NCI-H1105 treated with DMSO at 0.1 percent for 48 hours (cell line): ENCODE measurements at regions not wholly inside any gene's neighbourhood (a gene's known extent, or its start where the extent isn't known, plus 50 kb on each side); places are given as distances from the start of the nearest gene placed in this dataset.
A peak's percentile ranks its signal among the peaks of the same experiment; 100 is the strongest.

ENCODE experiments used
- DNase-seq: peaks from one replicate; lab custom pipeline; 2025; lab: John Stamatoyannopoulos, UW

DNA sequence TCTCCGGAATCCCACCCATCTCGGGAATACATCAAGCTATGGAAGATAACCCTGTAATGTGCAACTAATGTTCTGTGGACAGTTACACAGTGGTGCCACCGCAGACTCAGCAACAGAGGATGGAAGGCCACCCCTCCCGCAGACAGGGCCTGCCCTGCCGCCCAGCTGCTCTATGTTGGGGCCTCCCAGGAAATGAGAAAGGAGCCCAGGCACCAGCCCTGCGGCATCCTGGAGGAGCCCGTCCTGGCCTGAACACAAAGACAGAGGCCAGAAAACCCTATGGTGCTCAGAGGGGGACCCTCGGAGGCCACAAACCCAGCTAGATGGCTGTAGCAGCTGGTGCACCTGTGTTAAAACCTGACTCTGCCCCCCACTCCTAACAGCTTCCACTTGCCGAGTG, 216.1 kb upstream of the RPL38 start:
- DNase-seq: no peak

DNA sequence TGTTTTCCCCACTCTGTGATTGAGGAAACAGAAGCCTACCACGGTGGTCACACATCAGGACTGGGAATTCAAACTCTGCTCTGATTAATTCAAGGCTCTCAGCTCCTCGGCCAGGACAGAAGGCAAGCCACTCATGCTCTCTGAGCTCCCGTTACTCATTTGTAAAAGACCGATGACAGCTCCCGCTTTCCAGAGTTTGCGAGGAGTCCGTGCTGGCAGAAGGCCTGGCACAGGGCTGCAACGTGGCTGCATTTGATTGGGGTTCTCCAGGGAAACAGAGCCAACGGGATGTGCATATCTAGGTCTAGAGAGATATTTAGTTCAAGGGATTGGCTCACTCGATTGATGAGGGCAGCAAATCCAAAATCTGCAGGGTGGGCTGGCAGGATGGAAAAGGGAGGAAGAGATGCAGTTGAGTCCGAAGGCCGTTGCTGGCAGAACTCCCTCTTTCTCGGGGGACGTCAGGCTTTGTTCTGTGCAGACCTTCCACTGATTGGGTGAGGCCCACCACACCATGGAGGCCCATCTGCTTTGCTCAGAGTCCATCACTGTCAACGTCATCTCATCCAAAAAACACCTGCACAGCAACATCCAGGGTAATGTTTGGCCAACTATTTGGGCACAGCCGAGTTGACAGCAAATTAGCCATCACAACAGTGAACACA, 215.5 kb upstream of the RPL38 start:
- no peak for DNase-seq

DNA sequence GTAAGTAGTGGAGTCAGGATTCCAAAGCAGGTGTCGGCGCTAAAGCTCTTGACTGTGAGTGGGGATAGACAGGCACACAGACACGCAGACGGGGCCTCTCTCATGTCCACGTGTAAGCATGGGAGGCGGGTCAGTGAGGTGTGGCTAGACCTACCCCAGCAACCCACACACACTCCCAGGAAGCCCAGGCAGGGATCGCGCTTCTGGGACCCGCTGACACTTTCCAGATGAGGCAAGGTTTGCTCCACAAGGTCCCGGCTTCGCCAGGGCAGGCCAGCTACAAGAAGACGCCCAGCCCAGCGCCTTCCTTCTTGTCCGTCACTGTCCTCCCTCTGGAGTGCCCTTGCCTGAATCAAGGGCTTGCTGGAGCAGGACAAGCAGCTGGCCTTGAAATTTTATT, 213.8 kb upstream of the RPL38 start:
- DNase-seq: no peak

DNA sequence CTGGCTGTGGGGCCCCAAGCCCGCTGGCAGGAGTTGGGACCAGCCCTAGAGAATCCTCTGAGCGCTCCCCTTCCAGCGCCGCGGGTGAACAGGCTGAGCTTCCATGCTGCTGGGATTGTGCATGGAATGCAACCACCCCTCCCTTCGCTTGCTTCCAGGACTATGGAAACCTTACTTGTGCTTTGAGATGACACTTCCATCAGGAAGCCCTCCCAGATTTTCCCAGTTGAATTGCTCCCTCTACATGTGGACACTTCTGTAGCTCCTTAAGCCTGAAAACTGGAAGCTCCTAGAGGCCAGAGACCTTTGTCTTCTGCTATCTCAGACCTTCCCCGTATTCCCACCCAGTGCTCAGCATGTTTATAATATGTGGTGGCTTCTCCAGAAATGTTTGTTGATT, 213.2 kb upstream of the RPL38 start:
- no peak for DNase-seq

DNA sequence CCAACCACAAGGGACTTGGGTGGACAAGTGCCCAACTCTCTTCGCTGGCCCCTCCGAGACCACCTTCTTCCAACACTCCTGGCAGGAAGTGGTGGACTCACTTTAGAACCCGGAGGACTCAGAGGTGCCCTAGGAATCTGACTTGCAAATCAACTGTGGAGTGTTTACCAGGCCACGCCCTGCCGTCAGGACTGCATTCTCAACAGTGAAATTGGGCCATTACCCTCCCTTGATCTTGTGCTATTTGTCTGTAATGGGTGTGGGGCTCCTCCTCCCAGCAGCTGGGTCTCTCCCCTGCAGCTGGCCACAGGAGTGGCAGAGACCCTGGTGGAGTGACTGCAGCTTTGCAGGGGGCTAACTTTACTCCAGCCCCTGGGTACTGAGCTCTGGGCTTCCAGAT, 212.2 kb upstream of the RPL38 start:
- DNase-seq: no peak

DNA sequence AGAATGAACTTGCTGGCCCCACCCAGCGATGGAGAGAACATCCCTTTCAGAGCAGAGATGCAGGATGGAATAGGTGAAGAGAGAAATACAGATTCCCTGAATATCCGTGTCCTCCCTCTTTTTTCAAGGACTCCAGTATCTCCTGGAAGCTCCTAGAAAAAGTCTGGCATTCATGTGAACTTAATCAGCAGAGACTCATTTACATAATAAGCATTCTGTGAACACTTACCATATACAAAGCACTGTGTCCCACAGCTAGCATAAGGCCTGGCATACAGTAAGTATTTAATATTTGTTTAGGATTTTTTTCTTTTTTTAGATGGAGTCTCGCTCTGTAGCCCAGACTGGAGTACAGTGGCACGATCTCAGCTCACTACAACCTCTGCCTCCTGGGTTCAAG, 208.5 kb upstream of the RPL38 start:
- no peak for DNase-seq

DNA sequence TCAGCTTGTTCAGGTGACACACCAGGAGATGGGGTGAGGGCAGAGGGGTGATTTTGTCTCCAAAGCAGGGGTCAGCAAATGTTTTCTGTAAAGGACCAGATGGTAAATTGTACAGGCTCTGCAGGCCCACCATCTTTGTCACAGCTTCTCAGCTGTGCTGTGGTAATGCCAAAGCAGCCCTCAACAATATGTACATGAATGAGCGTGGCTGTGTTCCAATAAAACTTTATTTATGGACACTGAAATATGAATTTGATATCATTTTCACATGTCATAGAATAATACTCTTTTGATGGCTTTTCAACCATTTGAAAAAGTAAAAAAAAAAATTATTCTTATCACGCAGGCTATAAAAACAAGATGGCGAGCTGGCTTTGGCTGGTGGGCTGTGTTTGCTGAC, 206.4 kb upstream of the RPL38 start:
- no peak for DNase-seq

DNA sequence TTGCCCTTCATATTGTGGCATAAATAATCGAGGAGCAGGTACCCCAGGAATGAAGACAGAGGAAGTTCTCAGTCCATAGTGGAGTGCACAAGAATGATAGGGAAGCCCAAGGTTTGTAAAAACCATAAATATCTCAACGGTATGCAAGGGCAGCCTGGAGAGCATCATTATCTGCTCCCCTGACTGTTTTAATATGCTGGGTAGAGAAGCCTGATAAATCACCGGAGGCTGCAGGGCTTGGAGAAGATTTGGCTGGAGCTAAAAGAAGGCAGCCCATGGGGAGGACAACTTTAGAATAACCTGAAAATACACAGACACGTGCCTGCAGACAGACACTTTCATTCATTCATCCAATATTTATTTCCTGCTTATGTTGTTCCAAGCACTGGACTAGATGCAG, 205.2 kb upstream of the RPL38 start:
- no peak for DNase-seq

DNA sequence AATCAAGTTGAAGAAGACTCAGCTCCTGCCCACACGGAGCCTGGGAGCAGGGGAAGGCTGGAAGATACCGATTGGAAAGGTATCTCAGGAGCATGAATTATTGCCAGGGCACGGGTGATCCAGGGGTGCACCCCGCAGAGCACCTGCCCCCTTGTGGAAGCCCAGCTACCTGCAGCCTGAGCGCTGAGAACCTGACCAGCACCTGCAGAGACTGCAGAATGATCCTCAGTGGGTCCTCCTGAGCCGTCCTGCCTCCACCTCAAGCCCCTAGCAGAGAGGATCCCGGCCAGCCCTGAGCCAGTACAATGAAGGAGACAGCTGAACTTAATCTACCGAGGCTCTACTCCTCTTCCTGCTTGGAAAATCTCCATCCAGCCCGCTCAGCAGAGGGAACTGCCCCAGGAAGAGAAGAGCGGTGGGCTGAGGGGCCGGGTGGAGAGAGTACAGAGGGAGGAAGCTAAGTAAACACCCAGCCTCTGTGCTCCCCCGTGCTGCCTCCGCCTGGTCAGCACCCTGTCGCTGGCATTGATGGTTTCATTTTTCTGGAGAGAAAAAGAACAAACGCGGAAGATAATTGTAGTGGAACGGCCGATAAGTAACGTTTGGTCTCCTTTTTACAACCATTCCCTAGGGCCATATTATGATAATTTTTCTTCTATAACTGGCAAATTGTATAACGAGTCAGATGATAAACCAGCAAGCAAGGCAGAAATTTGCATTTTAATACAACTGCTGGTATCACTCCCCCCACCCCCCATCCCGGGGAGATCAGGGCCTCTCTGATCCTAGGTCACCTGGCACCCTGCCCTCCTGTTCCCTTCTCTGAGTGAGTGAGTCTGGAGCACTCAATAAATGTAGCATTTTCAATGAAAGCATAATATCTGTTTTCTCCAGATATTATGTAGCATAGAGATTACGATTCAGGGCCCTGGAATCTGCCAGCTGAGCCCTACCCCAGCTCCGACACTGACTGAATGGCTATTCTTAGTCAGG, 204.5 kb upstream of the RPL38 start:
- DNase-seq: peak; percentile 44

DNA sequence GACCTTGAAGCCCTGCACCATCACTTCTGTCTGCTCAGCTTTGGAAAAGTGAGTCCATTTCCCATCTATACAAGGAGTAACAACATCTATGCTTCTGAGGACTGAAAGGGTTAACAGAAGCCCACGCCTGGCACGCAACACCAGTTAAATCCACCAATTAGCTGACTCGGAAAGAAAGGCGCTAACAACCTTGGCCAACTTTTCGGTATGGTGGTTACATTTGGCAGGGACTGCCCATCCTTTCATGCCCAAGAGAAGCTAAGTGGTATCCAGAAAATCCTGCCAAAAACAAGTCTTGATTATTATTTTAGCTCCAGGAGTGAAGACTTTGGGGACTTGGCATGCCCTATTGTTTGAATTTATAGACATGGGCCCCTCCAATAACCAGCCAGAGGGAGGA, 202.3 kb upstream of the RPL38 start:
- no peak for DNase-seq

DNA sequence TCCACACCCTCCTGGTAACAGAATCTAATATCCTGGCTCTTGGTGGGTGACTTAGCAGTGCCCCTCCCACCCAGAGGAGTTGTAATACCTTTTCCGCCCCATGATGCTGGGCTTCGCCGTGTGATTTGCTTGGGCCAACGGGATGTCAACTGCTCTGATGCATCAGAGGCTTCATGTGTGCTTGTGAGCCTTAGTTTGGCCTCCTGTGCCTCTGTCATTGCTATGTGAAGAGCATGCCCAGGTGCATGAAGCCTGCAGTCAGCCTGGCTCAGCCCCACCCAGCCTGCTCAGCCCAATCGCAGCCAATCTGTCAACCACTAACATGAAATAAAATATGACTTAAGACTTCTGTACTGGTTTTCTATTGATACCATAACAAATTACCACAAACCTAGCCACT, 201.2 kb upstream of the RPL38 start:
- DNase-seq: no peak

DNA sequence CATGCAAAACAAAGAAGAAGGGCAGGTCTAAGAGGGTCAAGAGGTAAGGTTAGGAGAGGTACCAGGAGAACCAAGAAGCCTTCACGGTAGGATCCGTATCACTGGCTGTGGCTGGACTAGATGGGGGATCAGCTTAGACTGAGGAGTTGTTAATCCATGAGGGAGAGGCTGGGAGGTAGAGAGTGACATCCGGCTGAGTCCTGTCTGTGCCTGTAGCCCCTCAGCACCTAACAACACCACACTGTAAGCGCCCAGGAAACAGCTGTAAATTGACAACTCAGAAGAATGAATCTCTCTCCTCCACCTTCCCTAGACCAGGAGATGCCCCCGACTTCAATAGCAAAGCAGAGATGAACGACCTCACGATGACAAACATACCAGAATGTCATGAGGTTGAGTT, 199.4 kb upstream of the RPL38 start:
- DNase-seq: no peak

DNA sequence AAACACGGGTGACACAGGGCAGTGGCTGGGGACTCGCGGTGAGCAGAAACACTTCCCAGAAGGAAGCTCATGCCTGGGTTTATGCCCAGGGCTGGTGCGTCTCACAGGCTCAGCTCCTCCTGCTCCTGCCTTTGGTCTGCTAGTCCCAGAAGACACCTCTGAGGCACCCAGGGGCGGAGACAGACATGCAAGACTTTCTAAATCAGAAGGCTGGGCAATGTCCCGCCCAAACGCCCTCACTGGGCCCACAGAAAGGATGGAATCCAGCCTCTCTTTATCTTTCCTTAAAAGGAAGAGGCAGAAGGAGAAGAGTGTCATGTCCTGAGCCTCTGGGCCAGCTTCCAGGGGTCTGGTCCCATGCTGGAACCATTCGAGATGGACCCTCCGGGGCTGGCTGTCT, 197.7 kb upstream of the RPL38 start:
- DNase-seq: no peak

DNA sequence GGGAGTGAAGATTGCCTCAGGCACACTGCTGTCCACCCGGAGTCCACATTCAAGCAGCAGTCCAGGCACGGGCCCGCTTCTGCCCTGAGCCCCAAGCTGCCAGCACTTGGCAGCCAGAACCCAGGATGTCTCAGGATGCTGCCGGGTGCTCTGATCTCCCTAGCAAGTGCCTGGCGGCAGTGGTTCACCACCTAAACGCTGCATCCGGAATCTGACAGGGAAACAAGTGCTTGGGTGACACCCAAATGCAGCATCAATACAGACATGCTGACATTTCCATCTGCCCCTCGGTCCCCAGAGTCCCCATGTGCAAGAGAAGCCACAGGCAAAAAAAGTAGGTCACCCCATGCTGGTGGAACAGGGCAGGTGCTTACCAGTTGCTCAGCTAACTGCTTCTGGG, 197.1 kb upstream of the RPL38 start:
- no peak for DNase-seq

DNA sequence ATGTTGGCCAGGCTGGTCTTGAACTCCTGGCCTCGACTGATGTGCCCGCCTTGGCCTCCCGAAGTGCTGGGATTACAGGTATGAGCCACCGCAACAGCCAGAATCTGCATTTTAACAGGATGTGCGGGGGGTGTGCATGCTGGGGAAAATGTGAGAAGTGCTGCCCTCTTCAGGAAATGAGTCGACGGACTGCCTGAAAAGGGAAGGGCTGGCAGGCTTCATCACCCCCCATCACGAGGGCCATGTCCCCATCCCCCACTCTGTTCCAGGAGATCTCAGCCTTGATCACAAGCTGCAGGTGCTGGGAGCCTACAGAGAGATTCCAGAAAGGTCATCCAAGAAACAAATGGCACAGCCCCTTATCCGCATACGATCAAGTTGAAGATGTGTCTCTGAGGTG, 195.3 kb upstream of the RPL38 start:
- peak; percentile 20 for DNase-seq

DNA sequence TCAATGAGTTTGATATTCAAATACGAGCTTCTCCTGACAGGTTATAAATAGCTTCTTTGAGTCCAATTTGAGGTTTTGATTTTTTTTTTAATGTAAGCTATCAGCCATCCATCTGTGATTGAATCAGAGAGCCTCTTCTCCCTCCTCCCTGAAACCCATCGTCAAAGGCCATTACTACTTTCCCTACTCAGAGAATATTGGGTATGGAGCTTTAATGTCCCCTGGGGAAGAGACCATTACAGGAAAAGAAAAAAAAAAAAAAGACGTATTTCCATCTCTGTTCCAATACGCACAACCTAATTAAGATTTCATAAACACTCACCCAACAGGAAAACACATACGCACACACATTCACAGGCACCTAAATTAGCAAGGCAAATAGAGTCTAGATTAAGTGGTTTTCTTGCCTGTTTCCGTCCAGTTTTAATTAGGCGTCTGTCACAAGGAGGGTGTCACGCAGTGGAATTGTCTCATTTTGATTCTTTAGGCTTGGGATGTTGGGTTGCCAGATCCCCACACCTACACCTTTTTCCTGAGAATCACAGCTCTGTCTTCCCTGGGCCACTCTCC, 194.3 kb upstream of the RPL38 start:
- DNase-seq: peak; percentile 56

DNA sequence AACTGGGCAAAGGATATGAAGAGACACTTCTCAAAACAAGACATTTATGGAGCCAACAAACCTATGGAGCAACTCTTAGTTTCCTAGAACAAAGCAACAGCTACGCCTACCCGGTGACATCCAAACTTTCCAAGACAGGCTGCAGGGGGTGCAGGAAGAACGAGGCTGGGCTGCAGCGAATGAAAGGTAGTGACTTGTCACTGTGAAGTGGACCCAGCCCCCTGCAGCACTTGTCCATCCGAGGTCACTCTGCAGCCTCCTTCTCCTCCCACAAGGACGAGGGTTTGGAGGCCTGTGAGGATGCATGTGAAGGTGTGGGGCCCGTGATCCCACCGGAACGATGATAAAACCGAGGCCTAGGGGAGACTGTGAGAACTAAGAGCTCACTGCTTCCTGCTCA, 192.6 kb upstream of the RPL38 start:
- no peak for DNase-seq

DNA sequence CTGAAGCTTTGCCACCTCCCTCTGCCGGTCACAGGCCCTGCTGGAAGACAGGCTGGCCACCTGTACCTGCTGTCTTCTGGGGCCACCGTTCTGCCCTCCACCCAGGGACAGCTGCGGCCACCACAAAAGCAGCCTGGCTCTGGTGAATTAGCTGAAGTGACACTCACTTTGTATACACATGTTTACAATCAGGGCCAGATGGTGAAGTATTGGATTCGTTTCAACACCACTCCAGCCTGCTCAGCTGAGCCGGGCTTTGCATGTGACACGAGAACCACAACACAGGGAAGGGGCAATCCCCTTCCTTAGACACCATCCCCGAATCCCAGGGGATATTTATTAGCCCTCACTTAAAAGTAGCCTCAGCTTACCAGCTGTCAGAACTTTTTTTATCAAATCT, 191.5 kb upstream of the RPL38 start:
- peak; percentile 91 for DNase-seq

DNA sequence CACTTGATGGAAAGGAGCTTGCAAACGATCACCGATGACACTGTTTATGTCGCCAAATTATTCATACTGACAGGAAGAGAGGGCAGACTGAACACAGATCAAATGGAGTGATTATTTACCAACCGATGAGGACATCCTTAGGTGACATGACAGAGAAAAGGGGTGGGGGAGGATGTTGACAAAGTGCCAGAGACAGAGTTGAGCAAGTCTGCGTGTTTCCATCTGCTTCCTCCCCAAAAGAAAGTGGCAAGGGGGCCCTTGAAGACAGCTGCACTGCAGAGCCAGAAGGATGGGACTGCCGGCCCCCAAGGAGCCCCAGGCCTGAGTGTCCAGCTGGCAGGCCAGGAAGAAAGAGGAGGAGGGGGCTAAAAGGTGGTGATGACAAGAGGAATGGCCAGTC, 191.0 kb upstream of the RPL38 start:
- DNase-seq: peak; percentile 66

DNA sequence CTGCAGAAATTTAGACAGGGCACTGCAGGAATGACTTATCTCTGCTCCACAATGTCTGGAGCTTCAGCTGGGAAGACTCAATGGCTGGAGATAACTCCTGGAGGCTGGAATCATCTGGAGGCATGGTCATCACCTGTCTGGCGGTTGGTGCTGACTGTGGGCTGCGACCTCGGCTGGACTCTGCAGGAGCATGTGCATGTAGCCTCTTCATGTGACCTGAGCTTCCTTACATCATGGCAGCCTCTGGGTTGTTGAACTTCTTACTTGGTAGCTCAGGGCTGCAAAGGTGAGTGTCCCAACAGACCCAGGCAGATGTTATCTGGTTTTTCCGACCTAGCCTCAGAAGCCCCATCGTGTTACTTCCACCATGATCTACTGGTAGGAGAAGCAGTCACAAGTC, 188.2 kb upstream of the RPL38 start:
- DNase-seq: no peak

DNA sequence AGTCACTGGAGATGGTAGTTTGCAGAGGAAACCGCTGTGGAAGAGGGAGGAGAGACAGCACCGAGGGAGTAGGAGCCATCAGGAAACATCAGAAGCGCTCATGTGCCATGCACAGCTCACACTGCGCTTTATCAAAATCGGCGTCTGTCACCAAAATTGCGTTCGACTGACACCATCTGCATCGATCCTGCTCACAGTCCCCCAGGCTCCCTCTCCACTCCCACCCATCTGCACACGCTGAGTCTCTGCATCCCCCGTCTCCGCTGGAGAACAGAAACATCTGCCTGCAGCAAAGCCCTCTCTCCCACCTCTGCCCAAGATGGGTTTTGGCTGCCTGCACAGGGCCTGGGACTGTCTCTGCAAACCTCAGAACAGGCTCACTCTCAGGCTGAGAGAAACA, 187.5 kb upstream of the RPL38 start:
- no peak for DNase-seq

DNA sequence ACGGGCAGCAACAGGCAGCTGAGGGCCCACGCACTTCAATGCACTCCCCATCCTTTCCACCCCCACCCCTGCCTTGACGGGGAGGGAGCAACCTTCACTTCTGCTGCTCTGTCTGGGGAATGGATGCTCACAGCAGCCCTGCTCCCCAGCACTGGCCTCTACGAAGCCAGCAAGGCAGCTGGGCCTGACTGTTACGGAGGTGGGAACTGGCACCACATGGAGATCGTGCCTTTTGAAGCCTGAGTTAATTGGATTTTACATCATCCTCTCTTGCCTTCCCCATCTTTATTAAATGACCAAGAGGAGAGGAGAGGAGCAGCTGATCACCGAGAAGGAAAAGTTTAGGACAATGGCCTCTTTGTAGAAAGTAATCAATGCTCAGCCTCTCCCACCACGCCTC, 187.0 kb upstream of the RPL38 start:
- DNase-seq: no peak

DNA sequence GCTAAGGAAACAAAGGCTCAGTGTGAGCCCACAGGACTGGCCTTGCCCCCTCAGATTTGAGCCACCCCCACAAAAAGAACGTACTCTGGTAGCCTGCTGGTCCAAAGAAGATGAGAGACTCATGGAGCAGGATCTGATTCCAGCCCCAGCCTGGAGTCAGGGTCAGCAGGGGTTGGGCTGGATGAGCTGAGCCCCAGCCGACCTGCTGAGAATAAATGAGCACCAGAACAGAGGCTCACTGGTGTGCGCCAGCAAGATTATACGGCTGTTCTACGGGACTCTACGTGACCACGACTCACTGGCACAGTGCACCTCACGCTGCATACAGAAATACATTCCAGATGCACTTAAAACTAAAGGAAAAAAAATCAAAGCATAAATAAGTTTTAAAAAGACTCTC, 186.0 kb upstream of the RPL38 start:
- DNase-seq: no peak
